ENCODE measurements at regions not wholly inside any gene's neighbourhood (a gene's known extent, or its start where the extent isn't known, plus 50 kb on each side); places are given as distances from the start of the nearest gene placed in this dataset.

DNA sequence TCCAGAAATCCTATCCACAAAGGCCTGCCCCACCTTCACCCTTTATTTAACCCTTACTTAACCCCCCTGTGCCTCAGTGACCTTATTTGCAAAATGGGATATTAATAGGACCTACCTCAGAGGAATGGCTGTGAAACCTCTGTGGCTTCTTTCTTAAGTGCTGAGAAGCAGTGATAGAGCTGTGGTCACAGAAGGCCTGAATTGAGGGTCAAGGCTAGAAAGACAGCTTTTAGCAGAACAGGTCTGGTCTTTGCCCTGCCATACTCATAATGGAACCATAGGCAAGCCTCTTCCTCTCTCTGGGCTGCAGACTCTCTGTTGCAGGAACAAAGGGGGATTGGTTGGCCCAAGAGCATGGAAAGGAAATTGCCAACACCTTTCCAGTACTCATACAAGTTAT is 63.5 kb upstream of the MAMLD1 start:
- SMC1A ChIA-PET (ENCODE audit: uncharacterized antibody, unreplicated experiment), result no interaction called here
- in situ Hi-C loops (cut with MboI), result no loop called here
- RAD21 ChIA-PET (ENCODE audit: unreplicated experiment), result no interaction called here
- Histone ChIP-seq H3K4me3 (no peak overlapping the region), H4K20me1 (ENCODE audit: control insufficient read depth, insufficient read depth) (no peaks in the 10 kb centered on the region), H3K4me2 (ENCODE audit: control insufficient read depth, insufficient read depth) (no peak overlapping the region), H3K79me2 (ENCODE audit: control insufficient read depth, insufficient read depth, low read length) (no peaks in the 10 kb centered on the region), H3K27ac (ENCODE audit: control insufficient read depth, insufficient read depth) (no peak overlapping the region), H2AFZ (ENCODE audit: control insufficient read depth, low read depth, low read length) (no peak overlapping the region), H3K36me3 (ENCODE audit: control insufficient read depth in 2 of 2, insufficient read depth in 2 of 2, low read length in 1 of 2) (no peaks in the 10 kb centered on the region), H3K9ac (ENCODE audit: control insufficient read depth, insufficient read depth, low read length) (no peak overlapping the region), H3K4me1 (ENCODE audit: control insufficient read depth, insufficient read depth, low read length) (no peaks in the 10 kb centered on the region), H3K9me3 (replicated peaks; ENCODE audit: control insufficient read depth, insufficient read depth, low read length) (no peaks in the 10 kb centered on the region), H3K27me3 (replicated peaks in 1 of 2; ENCODE audit: control insufficient read depth in 2 of 2, insufficient read depth in 2 of 2, low read length in 1 of 2) (peaks cover 0 to 3% of the 10 kb centered on the region in 2 experiments; a peak in 1 of 4 replicates)
- ATAC-seq, result no peak
- CTCF ChIA-PET, result no interaction called here
- FAIRE-seq, result no peak
- intact Hi-C loops (cut with micrococcal nuclease; ENCODE audit: unreplicated experiment), result no loop called here
- BruUV-seq (replicated peaks), result no TSS peak
- DNase-seq (ENCODE audit: low read depth, low spot score), result no peak
- POLR2A ChIA-PET, result no interaction called here
- TF ChIP-seq STAT3 (IDR thresholded peaks at IDR 0.05; ENCODE audit: low read depth, low read length) (no peak), POLR2A (IDR thresholded peaks at IDR 0.05; ENCODE audit: low read depth, low read length) (no peak), TCF7 (IDR thresholded peaks at IDR 0.05; ENCODE audit: borderline replicate concordance) (no peak), RB1 (IDR thresholded peaks at IDR 0.05; ENCODE audit: borderline replicate concordance) (no peak), TBL1XR1 (IDR thresholded peaks at IDR 0.05; ENCODE audit: low read depth, low read length) (no peak), WRNIP1 (IDR thresholded peaks at IDR 0.05; ENCODE audit: borderline replicate concordance, low read depth, low read length) (no peak), CBX5 (IDR thresholded peaks at IDR 0.05; ENCODE audit: low read depth) (no peak), CHD1 (IDR thresholded peaks at IDR 0.05; ENCODE audit: low read depth, low read length) (no peak)
- TF ChIP-seq, protein P1, sequence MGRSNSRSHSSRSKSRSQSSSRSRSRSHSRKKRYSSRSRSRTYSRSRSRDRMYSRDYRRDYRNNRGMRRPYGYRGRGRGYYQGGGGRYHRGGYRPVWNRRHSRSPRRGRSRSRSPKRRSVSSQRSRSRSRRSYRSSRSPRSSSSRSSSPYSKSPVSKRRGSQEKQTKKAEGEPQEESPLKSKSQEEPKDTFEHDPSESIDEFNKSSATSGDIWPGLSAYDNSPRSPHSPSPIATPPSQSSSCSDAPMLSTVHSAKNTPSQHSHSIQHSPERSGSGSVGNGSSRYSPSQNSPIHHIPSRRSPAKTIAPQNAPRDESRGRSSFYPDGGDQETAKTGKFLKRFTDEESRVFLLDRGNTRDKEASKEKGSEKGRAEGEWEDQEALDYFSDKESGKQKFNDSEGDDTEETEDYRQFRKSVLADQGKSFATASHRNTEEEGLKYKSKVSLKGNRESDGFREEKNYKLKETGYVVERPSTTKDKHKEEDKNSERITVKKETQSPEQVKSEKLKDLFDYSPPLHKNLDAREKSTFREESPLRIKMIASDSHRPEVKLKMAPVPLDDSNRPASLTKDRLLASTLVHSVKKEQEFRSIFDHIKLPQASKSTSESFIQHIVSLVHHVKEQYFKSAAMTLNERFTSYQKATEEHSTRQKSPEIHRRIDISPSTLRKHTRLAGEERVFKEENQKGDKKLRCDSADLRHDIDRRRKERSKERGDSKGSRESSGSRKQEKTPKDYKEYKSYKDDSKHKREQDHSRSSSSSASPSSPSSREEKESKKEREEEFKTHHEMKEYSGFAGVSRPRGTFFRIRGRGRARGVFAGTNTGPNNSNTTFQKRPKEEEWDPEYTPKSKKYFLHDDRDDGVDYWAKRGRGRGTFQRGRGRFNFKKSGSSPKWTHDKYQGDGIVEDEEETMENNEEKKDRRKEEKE (IDR thresholded peaks at IDR 0.05), result no peak
- TF ChIP-seq, protein P2, sequence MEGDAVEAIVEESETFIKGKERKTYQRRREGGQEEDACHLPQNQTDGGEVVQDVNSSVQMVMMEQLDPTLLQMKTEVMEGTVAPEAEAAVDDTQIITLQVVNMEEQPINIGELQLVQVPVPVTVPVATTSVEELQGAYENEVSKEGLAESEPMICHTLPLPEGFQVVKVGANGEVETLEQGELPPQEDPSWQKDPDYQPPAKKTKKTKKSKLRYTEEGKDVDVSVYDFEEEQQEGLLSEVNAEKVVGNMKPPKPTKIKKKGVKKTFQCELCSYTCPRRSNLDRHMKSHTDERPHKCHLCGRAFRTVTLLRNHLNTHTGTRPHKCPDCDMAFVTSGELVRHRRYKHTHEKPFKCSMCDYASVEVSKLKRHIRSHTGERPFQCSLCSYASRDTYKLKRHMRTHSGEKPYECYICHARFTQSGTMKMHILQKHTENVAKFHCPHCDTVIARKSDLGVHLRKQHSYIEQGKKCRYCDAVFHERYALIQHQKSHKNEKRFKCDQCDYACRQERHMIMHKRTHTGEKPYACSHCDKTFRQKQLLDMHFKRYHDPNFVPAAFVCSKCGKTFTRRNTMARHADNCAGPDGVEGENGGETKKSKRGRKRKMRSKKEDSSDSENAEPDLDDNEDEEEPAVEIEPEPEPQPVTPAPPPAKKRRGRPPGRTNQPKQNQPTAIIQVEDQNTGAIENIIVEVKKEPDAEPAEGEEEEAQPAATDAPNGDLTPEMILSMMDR (IDR thresholded peaks at IDR 0.05 in 2 of 3, conservative IDR thresholded peaks at IDR 0.05 in 1 of 3; ENCODE audit: control insufficient read depth in 2 of 3, extremely low read depth in 1 of 3, insufficient read depth in 1 of 3, low read depth in 3 of 3, low read length in 3 of 3), result no peak
- TF ChIP-seq, protein P3, sequence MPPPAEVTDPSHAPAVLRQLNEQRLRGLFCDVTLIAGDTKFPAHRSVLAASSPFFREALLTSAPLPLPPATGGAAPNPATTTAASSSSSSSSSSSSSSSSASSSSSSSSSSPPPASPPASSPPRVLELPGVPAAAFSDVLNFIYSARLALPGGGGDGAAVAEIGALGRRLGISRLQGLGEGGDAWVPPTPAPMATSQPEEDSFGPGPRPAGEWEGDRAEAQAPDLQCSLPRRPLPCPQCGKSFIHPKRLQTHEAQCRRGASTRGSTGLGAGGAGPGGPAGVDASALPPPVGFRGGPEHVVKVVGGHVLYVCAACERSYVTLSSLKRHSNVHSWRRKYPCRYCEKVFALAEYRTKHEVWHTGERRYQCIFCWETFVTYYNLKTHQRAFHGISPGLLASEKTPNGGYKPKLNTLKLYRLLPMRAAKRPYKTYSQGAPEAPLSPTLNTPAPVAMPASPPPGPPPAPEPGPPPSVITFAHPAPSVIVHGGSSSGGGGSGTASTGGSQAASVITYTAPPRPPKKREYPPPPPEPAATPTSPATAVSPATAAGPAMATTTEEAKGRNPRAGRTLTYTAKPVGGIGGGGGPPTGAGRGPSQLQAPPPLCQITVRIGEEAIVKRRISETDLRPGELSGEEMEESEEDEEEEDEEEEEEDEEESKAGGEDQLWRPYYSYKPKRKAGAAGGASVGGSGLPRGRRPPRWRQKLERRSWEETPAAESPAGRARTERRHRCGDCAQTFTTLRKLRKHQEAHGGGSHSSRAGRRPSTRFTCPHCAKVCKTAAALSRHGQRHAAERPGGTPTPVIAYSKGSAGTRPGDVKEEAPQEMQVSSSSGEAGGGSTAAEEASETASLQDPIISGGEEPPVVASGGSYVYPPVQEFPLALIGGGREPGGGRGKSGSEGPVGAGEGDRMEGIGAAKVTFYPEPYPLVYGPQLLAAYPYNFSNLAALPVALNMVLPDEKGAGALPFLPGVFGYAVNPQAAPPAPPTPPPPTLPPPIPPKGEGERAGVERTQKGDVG (CRISPR knock-in tag; IDR thresholded peaks at IDR 0.05), result no peak
- TF ChIP-seq, protein P4, sequence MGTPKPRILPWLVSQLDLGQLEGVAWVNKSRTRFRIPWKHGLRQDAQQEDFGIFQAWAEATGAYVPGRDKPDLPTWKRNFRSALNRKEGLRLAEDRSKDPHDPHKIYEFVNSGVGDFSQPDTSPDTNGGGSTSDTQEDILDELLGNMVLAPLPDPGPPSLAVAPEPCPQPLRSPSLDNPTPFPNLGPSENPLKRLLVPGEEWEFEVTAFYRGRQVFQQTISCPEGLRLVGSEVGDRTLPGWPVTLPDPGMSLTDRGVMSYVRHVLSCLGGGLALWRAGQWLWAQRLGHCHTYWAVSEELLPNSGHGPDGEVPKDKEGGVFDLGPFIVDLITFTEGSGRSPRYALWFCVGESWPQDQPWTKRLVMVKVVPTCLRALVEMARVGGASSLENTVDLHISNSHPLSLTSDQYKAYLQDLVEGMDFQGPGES (IDR thresholded peaks at IDR 0.05), result no peak
- TF ChIP-seq, protein P5, sequence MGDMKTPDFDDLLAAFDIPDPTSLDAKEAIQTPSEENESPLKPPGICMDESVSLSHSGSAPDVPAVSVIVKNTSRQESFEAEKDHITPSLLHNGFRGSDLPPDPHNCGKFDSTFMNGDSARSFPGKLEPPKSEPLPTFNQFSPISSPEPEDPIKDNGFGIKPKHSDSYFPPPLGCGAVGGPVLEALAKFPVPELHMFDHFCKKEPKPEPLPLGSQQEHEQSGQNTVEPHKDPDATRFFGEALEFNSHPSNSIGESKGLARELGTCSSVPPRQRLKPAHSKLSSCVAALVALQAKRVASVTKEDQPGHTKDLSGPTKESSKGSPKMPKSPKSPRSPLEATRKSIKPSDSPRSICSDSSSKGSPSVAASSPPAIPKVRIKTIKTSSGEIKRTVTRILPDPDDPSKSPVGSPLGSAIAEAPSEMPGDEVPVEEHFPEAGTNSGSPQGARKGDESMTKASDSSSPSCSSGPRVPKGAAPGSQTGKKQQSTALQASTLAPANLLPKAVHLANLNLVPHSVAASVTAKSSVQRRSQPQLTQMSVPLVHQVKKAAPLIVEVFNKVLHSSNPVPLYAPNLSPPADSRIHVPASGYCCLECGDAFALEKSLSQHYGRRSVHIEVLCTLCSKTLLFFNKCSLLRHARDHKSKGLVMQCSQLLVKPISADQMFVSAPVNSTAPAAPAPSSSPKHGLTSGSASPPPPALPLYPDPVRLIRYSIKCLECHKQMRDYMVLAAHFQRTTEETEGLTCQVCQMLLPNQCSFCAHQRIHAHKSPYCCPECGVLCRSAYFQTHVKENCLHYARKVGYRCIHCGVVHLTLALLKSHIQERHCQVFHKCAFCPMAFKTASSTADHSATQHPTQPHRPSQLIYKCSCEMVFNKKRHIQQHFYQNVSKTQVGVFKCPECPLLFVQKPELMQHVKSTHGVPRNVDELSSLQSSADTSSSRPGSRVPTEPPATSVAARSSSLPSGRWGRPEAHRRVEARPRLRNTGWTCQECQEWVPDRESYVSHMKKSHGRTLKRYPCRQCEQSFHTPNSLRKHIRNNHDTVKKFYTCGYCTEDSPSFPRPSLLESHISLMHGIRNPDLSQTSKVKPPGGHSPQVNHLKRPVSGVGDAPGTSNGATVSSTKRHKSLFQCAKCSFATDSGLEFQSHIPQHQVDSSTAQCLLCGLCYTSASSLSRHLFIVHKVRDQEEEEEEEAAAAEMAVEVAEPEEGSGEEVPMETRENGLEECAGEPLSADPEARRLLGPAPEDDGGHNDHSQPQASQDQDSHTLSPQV (IDR thresholded peaks at IDR 0.05), result no peak
